Cardiac muscle cell (in vitro differentiated cells and primary cell): ENCODE measurements at regions not wholly inside any gene's neighbourhood (a gene's known extent, or its start where the extent isn't known, plus 50 kb on each side); places are given as distances from the start of the nearest gene placed in this dataset.

Experiments
- DNase-seq, 2 donors: peaks; one replicate each; pipeline versions ENCODE4 v3.0.0 to v3.0.0-alpha.2; 2010 to 2017; ENCODE audit warnings: low read depth in 1 of 2, low spot score in 1 of 2
- H3K27ac ChIP-seq: fragments of 200-600 bp; sonication (generic); 2 replicates; pipeline ENCODE4 v1.5.1; 2016
- H3K27me3 ChIP-seq: fragments of 200-600 bp; sonication (generic); 2 replicates; pipeline ENCODE4 v1.6.0; 2016; ENCODE audit warnings: control low read depth
- H3K36me3 ChIP-seq: fragments of 200-600 bp; sonication (generic); 2 replicates; pipeline ENCODE4 v1.5.1; 2016; ENCODE audit warnings: control low read depth
- H3K4me1 ChIP-seq: fragments of 200-600 bp; sonication (generic); 2 replicates; pipeline ENCODE4 v1.8.1; 2017; ENCODE audit warnings: low read depth, mild to moderate bottlenecking, mixed run types
- H3K4me3 ChIP-seq: fragments of 200-600 bp; sonication (generic); 2 replicates; pipeline ENCODE4 v1.5.1; 2016; ENCODE audit warnings: mild to moderate bottlenecking
- H3K9me3 ChIP-seq: fragments of 200-600 bp; sonication (generic); 2 replicates; pipeline ENCODE4 v1.5.1; 2017; ENCODE audit warnings: low read depth, mild to moderate bottlenecking, control low read depth
- TF ChIP-seq, protein P1 (sequence below): IDR thresholded peaks from 2 replicates; pipeline ENCODE4 v1.5.1; 2012; ENCODE audit warnings: low read depth, mild to moderate bottlenecking, low read length

- H3K4me3 ChIP-seq = no peak overlapping the region
- TF ChIP-seq, protein P1, sequence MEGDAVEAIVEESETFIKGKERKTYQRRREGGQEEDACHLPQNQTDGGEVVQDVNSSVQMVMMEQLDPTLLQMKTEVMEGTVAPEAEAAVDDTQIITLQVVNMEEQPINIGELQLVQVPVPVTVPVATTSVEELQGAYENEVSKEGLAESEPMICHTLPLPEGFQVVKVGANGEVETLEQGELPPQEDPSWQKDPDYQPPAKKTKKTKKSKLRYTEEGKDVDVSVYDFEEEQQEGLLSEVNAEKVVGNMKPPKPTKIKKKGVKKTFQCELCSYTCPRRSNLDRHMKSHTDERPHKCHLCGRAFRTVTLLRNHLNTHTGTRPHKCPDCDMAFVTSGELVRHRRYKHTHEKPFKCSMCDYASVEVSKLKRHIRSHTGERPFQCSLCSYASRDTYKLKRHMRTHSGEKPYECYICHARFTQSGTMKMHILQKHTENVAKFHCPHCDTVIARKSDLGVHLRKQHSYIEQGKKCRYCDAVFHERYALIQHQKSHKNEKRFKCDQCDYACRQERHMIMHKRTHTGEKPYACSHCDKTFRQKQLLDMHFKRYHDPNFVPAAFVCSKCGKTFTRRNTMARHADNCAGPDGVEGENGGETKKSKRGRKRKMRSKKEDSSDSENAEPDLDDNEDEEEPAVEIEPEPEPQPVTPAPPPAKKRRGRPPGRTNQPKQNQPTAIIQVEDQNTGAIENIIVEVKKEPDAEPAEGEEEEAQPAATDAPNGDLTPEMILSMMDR = no peak
- H3K9me3 ChIP-seq = no peaks in the 10 kb centered on the region
- peaks cover 8% of the 10 kb centered on the region for H3K4me1 ChIP-seq
- H3K27ac ChIP-seq = no peak overlapping the region
- DNase-seq = no peak
- no peaks in the 10 kb centered on the region for H3K36me3 ChIP-seq
- no peaks in the 10 kb centered on the region for H3K27me3 ChIP-seq
Measured at GRCh38 chr15:53116169-53116568, 326.0 kb upstream of the ONECUT1 start.

GRCh38 chr15:53115563-53115962 is 325.4 kb upstream of the ONECUT1 start:
- TF ChIP-seq, protein P1 = no peak
- H3K27ac ChIP-seq = no peak overlapping the region
- no peaks in the 10 kb centered on the region for H3K9me3 ChIP-seq
- H3K36me3 ChIP-seq = no peaks in the 10 kb centered on the region
- no peak overlapping the region for H3K4me3 ChIP-seq
- DNase-seq = no peak
- H3K27me3 ChIP-seq = no peaks in the 10 kb centered on the region
- peaks cover 14% of the 10 kb centered on the region for H3K4me1 ChIP-seq

DNA sequence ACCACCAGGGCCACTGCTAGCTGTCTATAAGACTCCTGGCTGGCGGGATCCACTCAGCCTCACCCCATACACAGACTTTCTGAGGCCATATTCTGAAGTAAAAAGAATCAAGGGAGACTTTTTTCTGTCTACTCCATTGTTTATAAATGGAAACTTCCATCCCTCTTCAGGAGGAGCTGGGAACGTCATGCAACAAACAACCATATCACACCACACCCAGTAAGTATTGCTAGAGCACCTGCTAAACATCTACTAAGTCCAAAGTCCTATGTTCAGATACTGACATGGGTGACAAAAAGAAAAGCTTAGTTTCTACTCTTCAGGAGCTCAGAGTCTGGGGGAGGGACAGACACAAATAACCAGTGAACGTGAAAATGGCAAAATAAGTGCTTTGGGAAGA is 324.8 kb upstream of the ONECUT1 start:
- no peaks in the 10 kb centered on the region for H3K27me3 ChIP-seq
- no peaks in the 10 kb centered on the region for H3K9me3 ChIP-seq
- DNase-seq = no peak
- no peak overlapping the region for H3K27ac ChIP-seq
- H3K4me3 ChIP-seq = no peak overlapping the region
- TF ChIP-seq, protein P1 = no peak
- peaks cover 16% of the 10 kb centered on the region for H3K4me1 ChIP-seq
- H3K36me3 ChIP-seq = no peaks in the 10 kb centered on the region

DNA sequence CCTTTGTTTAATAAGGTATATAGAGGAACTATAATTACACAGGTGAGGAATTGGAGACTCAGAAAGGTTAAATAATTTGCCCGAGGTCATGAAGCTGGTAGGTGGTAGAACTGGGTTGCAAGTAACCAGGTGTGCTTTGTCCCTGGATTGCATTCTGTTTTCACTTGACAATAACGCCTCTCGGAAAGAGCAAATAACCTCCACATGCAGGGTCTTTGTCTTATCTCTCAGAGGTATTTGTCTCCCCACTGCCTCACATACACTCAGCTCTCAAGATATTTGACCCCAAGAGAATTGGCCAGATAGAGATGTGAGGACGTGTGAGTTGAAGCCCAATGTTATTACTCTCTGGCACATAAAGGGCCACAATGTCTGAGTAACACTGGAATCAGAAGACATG is 320.9 kb upstream of the ONECUT1 start:
- no peaks in the 10 kb centered on the region for H3K36me3 ChIP-seq
- TF ChIP-seq, protein P1 = no peak
- H3K27ac ChIP-seq = no peak overlapping the region
- H3K9me3 ChIP-seq = no peaks in the 10 kb centered on the region
- H3K4me1 ChIP-seq = peaks cover 24% of the 10 kb centered on the region
- no peaks in the 10 kb centered on the region for H3K27me3 ChIP-seq
- H3K4me3 ChIP-seq = no peak overlapping the region
- DNase-seq = peak in 1 of 2 donors; percentile 55

GRCh38 chr15:53108319-53108718 is 318.2 kb upstream of the ONECUT1 start:
- Histone ChIP-seq H3K27ac (no peak overlapping the region), H3K4me3 (no peak overlapping the region), H3K4me1 (peaks cover 30% of the 10 kb centered on the region), H3K27me3 (no peaks in the 10 kb centered on the region), H3K36me3 (no peaks in the 10 kb centered on the region), H3K9me3 (no peaks in the 10 kb centered on the region)
- DNase-seq = no peak
- TF ChIP-seq, protein P1 = no peak

- peaks cover 30% of the 10 kb centered on the region for H3K4me1 ChIP-seq
- no peak overlapping the region for H3K4me3 ChIP-seq
- H3K36me3 ChIP-seq = no peaks in the 10 kb centered on the region
- DNase-seq = no peak
- no peak overlapping the region for H3K27ac ChIP-seq
- no peaks in the 10 kb centered on the region for H3K27me3 ChIP-seq
- H3K9me3 ChIP-seq = no peaks in the 10 kb centered on the region
- TF ChIP-seq, protein P1 = no peak
Measured at GRCh38 chr15:53107855-53108254, 317.7 kb upstream of the ONECUT1 start.
